ENCODE measurements at regions not wholly inside any gene's neighbourhood (a gene's known extent, or its start where the extent isn't known, plus 50 kb on each side); places are given as distances from the start of the nearest gene placed in this dataset.
"Not testable (repeated sequence)": the region's sequence is repeated elsewhere in the genome, so short reads cannot be mapped to it uniquely, and the experiment has no call there.

DNA sequence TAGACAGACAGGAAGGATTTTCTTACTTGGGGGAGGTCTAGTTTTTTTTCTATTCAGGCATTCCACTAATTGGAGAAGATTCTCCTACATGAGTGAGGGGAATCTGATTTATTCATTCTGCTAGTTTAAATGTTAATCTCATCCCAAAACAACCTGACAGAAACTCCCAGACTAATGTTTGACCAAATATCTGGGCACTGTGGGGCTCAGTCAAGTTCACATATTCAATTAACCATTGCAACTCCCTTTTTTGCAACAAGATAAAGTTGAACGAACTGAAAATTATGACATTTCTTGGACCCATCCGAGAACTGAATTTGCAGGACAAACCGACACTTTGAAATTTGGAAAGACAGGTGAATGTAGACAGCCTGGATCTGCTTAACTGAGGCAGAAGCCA, 194.4 kb upstream of the PTER start:
- TF ChIP-seq CTCF (IDR thresholded peaks at IDR 0.05; ENCODE audit: control insufficient read depth, insufficient read depth, low read depth, low read length, missing control alignments), result no peak
- no peak overlapping the region for H3K4me3 ChIP-seq (ENCODE audit: control insufficient read depth, low read depth, low read length)
- DNase-seq (ENCODE audit: low read depth), result no peak

- no peak for TF ChIP-seq CTCF (IDR thresholded peaks at IDR 0.05; ENCODE audit: control insufficient read depth, insufficient read depth, low read depth, low read length, missing control alignments)
- no peak overlapping the region for H3K4me3 ChIP-seq (ENCODE audit: control insufficient read depth, low read depth, low read length)
- DNase-seq (ENCODE audit: low read depth), result no peak
Observed at GRCh38 chr10:16242859-16243613, 193.8 kb upstream of the PTER start.

DNA sequence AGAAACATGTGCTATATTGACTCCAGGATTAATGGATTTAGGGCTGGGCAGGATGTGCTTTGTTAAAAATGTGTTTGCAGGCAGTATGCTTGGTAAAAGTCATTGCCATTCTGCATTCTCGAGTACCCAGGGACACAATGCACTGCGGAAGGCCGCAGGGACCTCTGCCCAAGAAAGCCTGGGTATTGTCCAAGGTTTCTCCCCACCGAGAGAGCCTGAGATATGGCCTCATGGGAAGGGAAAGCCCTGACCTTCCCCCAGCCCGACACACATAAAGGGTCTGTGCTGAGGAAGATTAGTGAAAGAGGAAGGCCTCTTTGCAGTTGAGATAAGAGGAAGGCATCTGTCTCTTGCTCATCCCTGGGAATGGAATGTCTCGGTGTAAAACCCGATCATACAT, 186.7 kb upstream of the PTER start:
- H3K4me3 ChIP-seq (ENCODE audit: control insufficient read depth, low read depth, low read length); DNase-seq (ENCODE audit: low read depth): not testable (repeated sequence)

DNA sequence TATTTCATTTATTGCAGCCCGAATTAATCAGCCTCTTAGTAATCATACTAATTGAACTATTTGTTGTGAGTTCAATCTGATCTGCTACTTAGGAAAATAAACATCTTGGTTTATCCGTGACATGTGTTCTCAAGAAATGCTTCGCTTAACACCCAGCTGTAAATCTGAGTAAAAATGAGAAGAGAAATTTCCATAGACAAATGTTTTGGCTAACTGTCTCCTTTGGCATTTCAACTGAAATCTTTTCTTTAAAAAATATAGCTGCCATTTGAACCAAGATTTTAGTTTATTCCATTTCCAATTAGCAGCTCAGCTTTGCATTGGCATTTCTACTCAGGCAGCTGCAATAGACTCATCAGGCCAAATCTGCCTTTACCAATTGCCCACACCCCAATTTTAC, 180.5 kb upstream of the PTER start:
- TF ChIP-seq CTCF (IDR thresholded peaks at IDR 0.05; ENCODE audit: control insufficient read depth, insufficient read depth, low read depth, low read length, missing control alignments), result no peak
- no peak for DNase-seq (ENCODE audit: low read depth)

GRCh38 chr10:16258291-16259040, 178.3 kb upstream of the PTER start:
- no peak for TF ChIP-seq CTCF (IDR thresholded peaks at IDR 0.05; ENCODE audit: control insufficient read depth, insufficient read depth, low read depth, low read length, missing control alignments)
- DNase-seq (ENCODE audit: low read depth), result no peak
- no peak overlapping the region for H3K4me3 ChIP-seq (ENCODE audit: control insufficient read depth, low read depth, low read length)

More for the DNA sequence above, 180.5 kb upstream of the PTER start:
- H3K4me3 ChIP-seq (ENCODE audit: control insufficient read depth, low read depth, low read length), result no peak overlapping the region

DNA sequence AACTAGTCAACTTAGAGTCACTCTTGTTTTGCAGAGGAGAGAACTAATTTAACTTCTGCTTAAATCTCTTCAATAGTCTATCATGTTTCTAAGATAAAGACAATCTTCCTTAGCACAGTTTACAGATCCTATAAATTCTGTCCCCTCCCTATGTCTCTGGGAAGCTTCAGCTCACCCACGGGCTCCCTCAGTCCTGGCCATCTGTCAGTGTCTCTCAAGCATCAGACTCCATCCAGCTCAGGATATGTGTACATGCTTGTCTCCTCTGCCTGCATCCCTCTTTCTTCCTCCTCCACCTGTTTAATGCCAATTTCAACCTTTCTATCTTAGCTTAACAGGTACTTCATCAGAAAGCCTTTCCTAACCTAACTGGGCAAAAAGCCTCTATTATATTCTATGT, 177.1 kb upstream of the PTER start:
- no peak for DNase-seq (ENCODE audit: low read depth)
- no peak for TF ChIP-seq CTCF (IDR thresholded peaks at IDR 0.05; ENCODE audit: control insufficient read depth, insufficient read depth, low read depth, low read length, missing control alignments)
- no peak overlapping the region for H3K4me3 ChIP-seq (ENCODE audit: control insufficient read depth, low read depth, low read length)

DNA sequence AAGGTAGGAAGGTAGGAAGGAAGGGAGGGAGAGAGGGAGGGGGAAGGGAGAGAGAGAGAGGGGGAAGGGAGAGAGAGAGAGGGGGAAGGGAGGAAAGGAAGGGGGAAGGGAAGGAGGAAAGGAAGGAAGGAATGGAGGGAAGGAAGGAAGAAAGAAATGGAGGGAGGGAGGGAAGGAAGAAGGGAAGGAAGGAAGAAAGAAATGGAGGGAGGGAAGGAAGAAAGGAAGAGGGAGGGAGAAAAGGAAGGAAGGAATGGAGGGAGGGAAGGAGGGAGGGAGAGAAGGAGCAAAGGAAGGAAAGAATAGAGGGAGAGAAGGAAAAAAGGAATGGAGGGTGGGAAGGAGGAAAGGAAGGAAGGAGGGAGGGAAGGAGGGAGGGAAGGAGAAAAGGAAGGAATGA, 176.4 kb upstream of the PTER start:
- TF ChIP-seq CTCF (IDR thresholded peaks at IDR 0.05; ENCODE audit: control insufficient read depth, insufficient read depth, low read depth, low read length, missing control alignments), result no peak
- no peak for DNase-seq (ENCODE audit: low read depth)
- H3K4me3 ChIP-seq (ENCODE audit: control insufficient read depth, low read depth, low read length), result no peak overlapping the region

All from AG09309 (cell line).